ENCODE measurements at regions not wholly inside any gene's neighbourhood (a gene's known extent, or its start where the extent isn't known, plus 50 kb on each side); places are given as distances from the start of the nearest gene placed in this dataset.
A peak's percentile ranks its signal among the peaks of the same experiment; 100 is the strongest.

GRCh38 chrX:13917507-13917906, 100.6 kb upstream of the GPM6B start:
- no peak for DNase-seq (ENCODE audit: low read depth)
- H3K4me3 ChIP-seq (ENCODE audit: low read depth, low read length) = no peak overlapping the region

DNA sequence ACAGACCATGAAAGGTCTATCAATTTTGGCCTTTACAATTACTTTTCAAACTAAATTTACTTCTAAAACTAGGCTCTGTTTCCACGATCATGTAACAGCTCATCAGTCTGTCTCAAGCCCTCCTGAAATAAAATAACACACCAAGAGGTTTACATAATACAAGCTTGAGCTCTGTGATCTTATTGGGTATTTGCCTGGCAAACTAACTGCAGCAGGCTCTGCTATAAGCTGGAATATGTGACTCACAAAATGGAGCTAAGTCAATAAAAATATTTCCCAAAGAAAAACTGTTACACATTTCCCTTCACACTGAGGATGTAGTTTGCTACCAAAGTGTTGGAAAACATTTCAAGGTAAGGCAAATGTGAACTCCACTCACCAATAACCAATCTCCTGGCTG, 94.7 kb upstream of the GPM6B start:
- no peak for DNase-seq (ENCODE audit: low read depth)
- no peak overlapping the region for H3K4me3 ChIP-seq (ENCODE audit: low read depth, low read length)

DNA sequence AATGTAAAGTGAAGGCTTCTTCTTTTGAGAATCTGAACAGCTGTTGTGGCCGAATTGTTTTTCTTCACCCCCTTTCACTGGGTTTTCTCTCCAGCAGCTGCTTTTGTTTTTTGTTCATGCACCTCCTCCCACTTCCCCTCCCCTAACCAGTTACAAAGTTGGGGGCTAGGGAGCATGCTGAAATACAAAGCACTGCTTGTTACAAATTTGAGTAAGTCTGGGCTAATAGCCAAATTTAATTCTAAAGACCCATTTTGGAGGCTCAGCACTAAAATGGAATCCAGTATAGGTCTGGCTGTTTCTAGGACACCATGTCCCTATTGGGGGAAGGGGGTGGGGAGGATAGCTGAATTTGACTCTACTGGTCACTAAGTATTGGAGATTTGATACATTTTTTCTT, 89.2 kb upstream of the GPM6B start:
- H3K4me3 ChIP-seq (ENCODE audit: low read depth, low read length) = no peak overlapping the region
- no peak for DNase-seq (ENCODE audit: low read depth)

DNA sequence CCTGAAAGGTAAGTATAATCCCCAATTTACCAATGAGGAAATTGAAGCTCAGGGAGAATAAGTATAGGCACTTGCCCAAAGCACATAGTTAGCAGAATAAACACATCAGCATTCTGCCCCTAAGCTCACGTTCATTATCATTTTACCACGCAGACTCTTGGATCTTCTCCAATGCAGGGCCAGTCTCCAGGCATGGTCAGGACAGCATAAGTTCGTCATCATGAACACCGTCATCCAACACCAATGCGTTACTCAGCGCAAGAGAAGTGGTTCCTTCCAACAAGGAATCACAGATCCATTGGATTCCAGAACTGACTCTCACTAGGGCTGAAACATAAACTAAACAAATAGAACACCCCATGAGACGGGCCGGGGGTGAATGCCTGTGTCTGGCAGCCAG, 86.5 kb upstream of the GPM6B start:
- H3K4me3 ChIP-seq (ENCODE audit: low read depth, low read length) = no peak overlapping the region
- no peak for DNase-seq (ENCODE audit: low read depth)

GRCh38 chrX:13902406-13902805, 85.5 kb upstream of the GPM6B start:
- no peak overlapping the region for H3K4me3 ChIP-seq (ENCODE audit: low read depth, low read length)
- no peak for DNase-seq (ENCODE audit: low read depth)

DNA sequence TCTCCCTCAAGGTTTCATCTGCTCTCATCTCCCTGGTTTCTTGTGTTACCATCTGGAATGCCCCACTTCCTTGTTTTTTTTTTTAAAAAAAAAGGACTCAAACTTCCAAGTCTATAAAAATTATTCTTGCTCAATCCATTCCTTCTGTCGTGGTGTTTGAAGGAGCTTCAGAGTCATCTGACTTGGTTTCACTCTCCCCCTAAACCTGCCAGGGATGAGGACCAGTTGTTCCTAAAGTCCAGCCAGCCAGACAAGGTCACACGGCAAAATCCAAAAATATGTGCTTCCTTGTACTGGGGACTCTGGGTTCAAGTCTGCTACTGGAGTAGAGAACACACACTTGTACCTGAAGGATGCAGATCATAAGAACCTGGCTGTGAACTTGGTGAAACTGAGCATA, 84.5 kb upstream of the GPM6B start:
- H3K4me3 ChIP-seq (ENCODE audit: low read depth, low read length) = no peak overlapping the region
- DNase-seq (ENCODE audit: low read depth) = no peak

DNA sequence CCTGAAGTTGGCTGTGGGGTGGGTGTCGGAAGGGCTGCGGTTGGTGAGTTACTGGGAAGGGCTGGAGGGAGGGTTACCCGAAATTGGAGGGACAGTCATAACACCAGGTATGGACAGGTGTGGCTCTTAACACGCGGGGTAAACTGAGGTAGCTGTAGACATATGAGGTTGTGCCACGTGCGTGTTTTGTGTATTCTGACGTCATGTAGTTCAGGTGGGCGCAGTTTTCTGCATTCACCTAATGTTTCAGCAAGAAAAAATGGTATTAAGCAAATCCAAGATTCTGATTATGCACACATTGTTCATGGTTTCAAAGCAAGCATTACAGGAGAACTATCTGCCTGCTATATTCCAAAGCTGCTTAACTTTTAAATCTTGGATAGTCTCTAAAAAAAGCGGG, 83.5 kb upstream of the GPM6B start:
- no peak for DNase-seq (ENCODE audit: low read depth)
- no peak overlapping the region for H3K4me3 ChIP-seq (ENCODE audit: low read depth, low read length)

GRCh38 chrX:13899607-13900006, 82.7 kb upstream of the GPM6B start:
- peak; percentile 96 for DNase-seq (ENCODE audit: low read depth)
- no peak overlapping the region for H3K4me3 ChIP-seq (ENCODE audit: low read depth, low read length)

DNA sequence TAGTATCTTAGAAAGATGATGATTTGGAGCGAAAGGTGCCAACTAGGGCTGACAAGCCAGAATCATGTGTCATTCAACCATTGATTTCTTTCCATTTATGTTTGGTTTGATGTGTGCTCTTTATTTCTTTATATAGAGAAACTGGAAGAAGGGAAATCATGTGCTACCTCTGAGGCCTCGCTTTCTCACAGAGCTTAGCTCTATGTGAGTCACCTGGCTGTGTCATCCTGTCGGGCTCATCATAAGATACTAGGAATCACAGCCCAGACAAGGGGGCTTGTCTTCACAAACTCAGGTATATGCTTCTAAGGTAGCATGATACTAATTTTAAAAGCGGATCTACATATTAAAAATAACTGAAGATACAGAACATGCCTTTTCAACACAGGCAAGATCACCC, 81.7 kb upstream of the GPM6B start:
- no peak overlapping the region for H3K4me3 ChIP-seq (ENCODE audit: low read depth, low read length)
- DNase-seq (ENCODE audit: low read depth) = no peak

DNA sequence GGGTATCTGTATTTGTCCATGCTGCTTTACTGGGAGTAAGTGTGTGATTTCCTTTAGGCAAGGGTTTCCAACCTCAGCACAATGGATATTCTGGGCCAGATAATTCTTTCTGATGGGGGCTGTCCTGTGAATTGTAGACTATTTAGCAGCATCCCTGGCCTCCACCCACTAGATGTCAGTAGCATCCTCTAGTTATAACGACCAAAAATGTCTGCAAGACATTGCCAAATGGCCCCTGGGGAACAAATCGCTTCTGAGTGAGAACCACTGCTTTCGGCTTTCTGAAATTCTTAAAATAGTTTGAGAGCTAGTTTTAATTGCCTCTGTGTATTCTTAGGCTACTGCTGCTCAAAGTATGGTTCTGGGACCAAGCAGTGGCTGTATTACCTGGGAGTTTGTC, 81.2 kb upstream of the GPM6B start:
- H3K4me3 ChIP-seq (ENCODE audit: low read depth, low read length) = no peak overlapping the region
- peak; percentile 65 for DNase-seq (ENCODE audit: low read depth)

GRCh38 chrX:13897566-13897965, 80.7 kb upstream of the GPM6B start:
- H3K4me3 ChIP-seq (ENCODE audit: low read depth, low read length) = no peak overlapping the region
- DNase-seq (ENCODE audit: low read depth) = no peak

DNA sequence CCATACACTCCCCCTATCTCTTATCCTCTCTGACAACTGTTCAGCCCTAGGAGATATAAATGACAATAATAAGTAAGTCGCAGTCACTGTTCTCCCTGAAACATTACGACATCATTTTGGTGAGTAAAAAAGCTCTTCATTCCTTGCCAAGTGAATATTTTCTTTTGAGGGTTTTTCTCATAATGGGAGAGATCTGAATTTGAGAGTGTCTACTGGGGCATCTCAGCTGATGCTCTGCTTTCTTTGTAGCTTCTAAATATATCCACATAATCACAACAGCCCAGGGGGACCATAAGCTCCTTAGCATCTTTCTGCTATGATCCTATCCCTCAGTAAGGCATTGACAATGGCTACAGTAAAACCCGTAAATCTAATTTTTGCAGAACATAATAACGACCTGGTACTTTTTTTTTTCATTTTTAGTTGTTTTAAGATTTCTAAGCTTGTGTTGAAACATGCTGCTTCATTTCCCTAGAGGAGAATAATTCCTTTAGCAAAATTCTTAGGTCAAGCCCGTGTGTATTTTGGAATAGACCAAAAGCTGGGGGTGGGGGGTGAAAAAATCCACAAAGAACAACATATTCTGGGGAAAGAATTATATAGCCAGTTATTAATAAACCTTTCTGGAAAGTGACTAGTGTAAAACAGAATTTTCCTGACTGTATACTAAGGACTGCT, 78.1 kb upstream of the GPM6B start:
- H3K4me3 ChIP-seq (ENCODE audit: low read depth, low read length) = no peak overlapping the region
- peak; percentile 54 for DNase-seq (ENCODE audit: low read depth)

DNA sequence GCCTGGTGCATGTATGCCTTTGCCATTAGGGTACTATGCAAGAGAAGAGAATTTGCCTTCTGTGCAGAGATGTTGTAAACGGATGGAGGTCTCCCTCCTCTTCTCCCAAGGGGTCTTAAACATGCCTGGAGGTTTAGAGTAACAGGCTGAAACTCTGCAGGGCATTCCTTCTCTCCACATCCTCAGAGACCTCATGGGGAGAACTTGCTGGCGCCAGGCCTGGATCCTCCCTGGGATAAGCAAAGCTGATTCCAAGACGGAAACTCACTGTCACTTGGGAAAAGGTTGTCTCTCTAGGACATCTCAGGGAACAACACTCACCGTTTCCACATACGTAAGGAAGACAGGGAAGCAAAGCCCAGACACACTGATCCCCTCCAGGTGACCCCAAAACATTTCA, 76.9 kb upstream of the GPM6B start:
- peak; percentile 81 for DNase-seq (ENCODE audit: low read depth)

DNA sequence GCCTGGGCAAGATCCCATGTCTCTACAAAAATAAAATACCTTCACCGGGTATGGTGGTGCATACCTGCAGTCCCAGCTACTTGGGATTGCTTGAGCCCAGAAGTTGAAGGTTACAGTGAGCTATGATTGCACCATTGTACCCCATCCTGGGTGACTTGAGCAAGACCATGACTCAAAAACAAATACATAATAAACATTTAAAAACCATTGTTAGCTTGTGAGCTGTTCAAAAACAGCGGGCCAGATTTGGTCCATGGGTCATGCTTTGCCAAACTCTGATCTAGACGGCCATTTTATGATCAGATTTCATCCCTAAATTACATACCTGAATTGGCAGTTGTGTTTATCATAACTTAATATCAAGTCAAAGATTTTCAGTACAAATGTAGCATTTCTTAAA, 76.0 kb upstream of the GPM6B start:
- no peak overlapping the region for H3K4me3 ChIP-seq (ENCODE audit: low read depth, low read length)
- no peak for DNase-seq (ENCODE audit: low read depth)

More for the DNA sequence above, 76.9 kb upstream of the GPM6B start:
- H3K4me3 ChIP-seq (ENCODE audit: low read depth, low read length) = no peak overlapping the region

- DNase-seq (ENCODE audit: low read depth) = no peak
- no peak overlapping the region for H3K4me3 ChIP-seq (ENCODE audit: low read depth, low read length)
These were observed 74.7 kb upstream of the GPM6B start for GRCh38 chrX:13891377-13892140.

- DNase-seq (ENCODE audit: low read depth) = no peak
These were observed 73.9 kb upstream of the GPM6B start for GRCh38 chrX:13890806-13891205.

GRCh38 chrX:13888284-13888683, 71.4 kb upstream of the GPM6B start:
- DNase-seq (ENCODE audit: low read depth) = no peak
- no peak overlapping the region for H3K4me3 ChIP-seq (ENCODE audit: low read depth, low read length)

More at GRCh38 chrX:13890806-13891205, 73.9 kb upstream of the GPM6B start:
- no peak overlapping the region for H3K4me3 ChIP-seq (ENCODE audit: low read depth, low read length)

DNA sequence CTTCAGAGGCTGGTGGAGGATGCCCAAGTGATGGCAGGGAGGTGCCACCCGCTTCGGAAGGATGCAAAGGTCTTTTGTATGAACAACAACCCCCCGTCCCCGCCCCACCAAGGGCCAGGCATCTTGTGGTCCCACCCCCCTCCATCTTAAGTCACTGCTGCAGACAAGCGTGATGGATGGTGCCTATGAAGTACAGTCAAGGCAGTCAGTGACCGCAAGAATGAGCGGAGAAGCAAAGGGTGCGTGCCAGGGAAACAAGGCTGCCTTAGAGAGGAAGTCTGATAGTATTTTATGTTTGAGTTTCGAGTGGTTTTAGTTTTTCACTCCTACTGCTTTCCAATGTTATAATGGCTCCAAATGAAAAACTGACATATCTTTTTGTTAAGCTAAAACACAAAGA, 68.7 kb upstream of the GPM6B start:
- DNase-seq (ENCODE audit: low read depth) = no peak
- no peak overlapping the region for H3K4me3 ChIP-seq (ENCODE audit: low read depth, low read length)

- no peak for DNase-seq (ENCODE audit: low read depth)
- no peak overlapping the region for H3K4me3 ChIP-seq (ENCODE audit: low read depth, low read length)
These were observed 59.8 kb upstream of the GPM6B start for GRCh38 chrX:13876652-13877051.

GRCh38 chrX:13875572-13875971, 58.7 kb upstream of the GPM6B start:
- no peak overlapping the region for H3K4me3 ChIP-seq (ENCODE audit: low read depth, low read length)
- no peak for DNase-seq (ENCODE audit: low read depth)

- no peak overlapping the region for H3K4me3 ChIP-seq (ENCODE audit: low read depth, low read length)
- DNase-seq (ENCODE audit: low read depth) = peak; percentile 61
These were observed 51.7 kb upstream of the GPM6B start for GRCh38 chrX:13868591-13868990.
